Hepatocyte (in vitro differentiated cells): ENCODE measurements at regions not wholly inside any gene's neighbourhood (a gene's known extent, or its start where the extent isn't known, plus 50 kb on each side); places are given as distances from the start of the nearest gene placed in this dataset.

Experiments
- DNase-seq: peaks from one replicate; pipeline ENCODE4 v3.0.0-alpha.2; 2016; ENCODE audit warnings: low spot score
- H2AFZ ChIP-seq: fragments of 200-600 bp; sonication (generic); 2 replicates; pipeline ENCODE4 v1.6.0; 2016; ENCODE audit warnings: antibody characterized with exemption, mild to moderate bottlenecking
- H3K27ac ChIP-seq: fragments of 200-600 bp; sonication (generic); 2 replicates; pipeline ENCODE4 v1.5.1; 2016; ENCODE audit warnings: mild to moderate bottlenecking
- H3K27me3 ChIP-seq: fragments of 200-600 bp; sonication (generic); 2 replicates; pipeline ENCODE4 v1.6.1; 2016
- H3K36me3 ChIP-seq: fragments of 200-600 bp; sonication (generic); replicated peaks from 2 replicates; pipeline ENCODE4 v1.5.1; 2016; ENCODE audit warnings: low read depth; ENCODE audit not compliant: insufficient read depth
- H3K4me1 ChIP-seq: fragments of 200-600 bp; sonication (generic); 2 replicates; pipeline ENCODE4 v1.5.1; 2016; ENCODE audit warnings: mild to moderate bottlenecking, moderate library complexity; ENCODE audit not compliant: insufficient read depth
- H3K4me2 ChIP-seq: fragments of 200-600 bp; sonication (generic); 2 replicates; pipeline ENCODE4 v1.6.0; 2016
- H3K4me3 ChIP-seq: fragments of 200-600 bp; sonication (generic); 2 replicates; pipeline ENCODE4 v1.5.1; 2016; ENCODE audit warnings: mild to moderate bottlenecking
- H3K79me2 ChIP-seq: fragments of 200-600 bp; sonication (generic); 2 replicates; pipeline ENCODE4 v1.6.0; 2017; ENCODE audit warnings: mild to moderate bottlenecking
- H3K9me2 ChIP-seq: fragments of 200-600 bp; sonication (generic); replicated peaks from 2 replicates; pipeline ENCODE4 v1.6.0; 2017; ENCODE audit warnings: mild to moderate bottlenecking; ENCODE audit not compliant: insufficient read depth
- H3K9me3 ChIP-seq: fragments of 200-600 bp; sonication (generic); 2 replicates; pipeline ENCODE4 v1.5.1; 2016; ENCODE audit warnings: low read depth, mild to moderate bottlenecking
- H4K20me1 ChIP-seq: fragments of 200-600 bp; sonication (generic); 2 replicates; pipeline ENCODE4 v1.6.0; 2016; ENCODE audit warnings: mild to moderate bottlenecking; ENCODE audit not compliant: insufficient read depth, poor library complexity, severe bottlenecking
- EZH2 ChIP-seq: fragments of 200-600 bp; sonication (generic); IDR thresholded peaks from 2 replicates; pipeline ENCODE4 v1.6.1; 2016; ENCODE audit warnings: antibody characterized with exemption, mild to moderate bottlenecking, borderline replicate concordance
- EZH2phosphoT487 ChIP-seq: fragments of 200-600 bp; sonication (generic); IDR thresholded peaks from one replicate; pipeline ENCODE4 v1.6.1; 2018; ENCODE audit warnings: antibody characterized with exemption, mild to moderate bottlenecking, low read depth, moderate library complexity; ENCODE audit not compliant: unreplicated experiment, severe bottlenecking
- WGBS: methylation state at CpG from one replicate; pipeline ENCODE4 v1.1.6; 2016; ENCODE audit warnings: low lambda C conversion rate; ENCODE audit errors: missing lambda C conversion rate; 5-methylcytosine and 5-hydroxymethylcytosine counted together
- TF ChIP-seq, protein P1 (sequence below): fragments of 200-600 bp; sonication (generic); IDR thresholded peaks from 2 replicates; pipeline ENCODE4 v1.5.1; 2016; ENCODE audit warnings: antibody characterized with exemption, mild to moderate bottlenecking; ENCODE audit not compliant: poor library complexity

DNA sequence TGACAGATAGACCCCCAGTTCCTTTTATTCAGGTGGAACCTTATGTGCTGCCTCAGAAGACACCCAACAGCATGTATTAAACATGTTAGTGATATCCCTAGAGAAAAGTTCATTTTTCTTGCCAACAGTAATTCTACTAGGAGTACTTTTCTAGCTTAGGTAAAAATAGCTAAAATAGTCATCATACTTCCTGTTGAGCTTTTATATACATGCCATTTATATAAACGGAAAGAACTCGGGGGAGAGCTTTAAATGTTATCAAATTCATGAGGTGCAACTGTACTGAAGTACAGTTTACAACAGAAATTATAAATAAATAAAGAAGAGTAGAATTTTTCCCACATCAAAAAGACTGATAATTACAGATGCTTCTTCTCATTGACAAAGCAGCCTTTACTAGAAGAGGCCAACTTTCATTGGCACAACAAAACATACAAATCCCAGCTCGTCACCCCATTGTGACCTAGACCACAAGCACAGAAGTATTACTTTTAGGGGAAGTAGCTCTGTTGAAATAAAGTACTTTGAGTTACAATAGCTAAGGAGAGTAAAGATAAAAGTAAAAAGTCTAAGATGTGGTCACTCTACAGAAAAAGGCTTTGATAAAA lies 59.1 kb upstream of the POU2AF2 start:
- no peak overlapping the region for H3K4me2 ChIP-seq
- TF ChIP-seq EZH2phosphoT487 (no peak), EZH2 (no peak)
- TF ChIP-seq, protein P1, sequence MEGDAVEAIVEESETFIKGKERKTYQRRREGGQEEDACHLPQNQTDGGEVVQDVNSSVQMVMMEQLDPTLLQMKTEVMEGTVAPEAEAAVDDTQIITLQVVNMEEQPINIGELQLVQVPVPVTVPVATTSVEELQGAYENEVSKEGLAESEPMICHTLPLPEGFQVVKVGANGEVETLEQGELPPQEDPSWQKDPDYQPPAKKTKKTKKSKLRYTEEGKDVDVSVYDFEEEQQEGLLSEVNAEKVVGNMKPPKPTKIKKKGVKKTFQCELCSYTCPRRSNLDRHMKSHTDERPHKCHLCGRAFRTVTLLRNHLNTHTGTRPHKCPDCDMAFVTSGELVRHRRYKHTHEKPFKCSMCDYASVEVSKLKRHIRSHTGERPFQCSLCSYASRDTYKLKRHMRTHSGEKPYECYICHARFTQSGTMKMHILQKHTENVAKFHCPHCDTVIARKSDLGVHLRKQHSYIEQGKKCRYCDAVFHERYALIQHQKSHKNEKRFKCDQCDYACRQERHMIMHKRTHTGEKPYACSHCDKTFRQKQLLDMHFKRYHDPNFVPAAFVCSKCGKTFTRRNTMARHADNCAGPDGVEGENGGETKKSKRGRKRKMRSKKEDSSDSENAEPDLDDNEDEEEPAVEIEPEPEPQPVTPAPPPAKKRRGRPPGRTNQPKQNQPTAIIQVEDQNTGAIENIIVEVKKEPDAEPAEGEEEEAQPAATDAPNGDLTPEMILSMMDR, result no peak
- 64% methylated on average over 3 of the region's 3 CpGs for WGBS
- H2AFZ ChIP-seq, result no peak overlapping the region
- no peak overlapping the region for H3K27ac ChIP-seq
- H3K79me2 ChIP-seq, result no peaks in the 10 kb centered on the region
- H3K36me3 ChIP-seq, result no peaks in the 10 kb centered on the region
- DNase-seq, result no peak
- H3K9me2 ChIP-seq, result no peaks in the 10 kb centered on the region
- no peak overlapping the region for H3K4me3 ChIP-seq
- H3K9me3 ChIP-seq, result no peaks in the 10 kb centered on the region
- no peaks in the 10 kb centered on the region for H3K4me1 ChIP-seq
- H3K27me3 ChIP-seq, result no peaks in the 10 kb centered on the region
- H4K20me1 ChIP-seq, result no peaks in the 10 kb centered on the region

DNA sequence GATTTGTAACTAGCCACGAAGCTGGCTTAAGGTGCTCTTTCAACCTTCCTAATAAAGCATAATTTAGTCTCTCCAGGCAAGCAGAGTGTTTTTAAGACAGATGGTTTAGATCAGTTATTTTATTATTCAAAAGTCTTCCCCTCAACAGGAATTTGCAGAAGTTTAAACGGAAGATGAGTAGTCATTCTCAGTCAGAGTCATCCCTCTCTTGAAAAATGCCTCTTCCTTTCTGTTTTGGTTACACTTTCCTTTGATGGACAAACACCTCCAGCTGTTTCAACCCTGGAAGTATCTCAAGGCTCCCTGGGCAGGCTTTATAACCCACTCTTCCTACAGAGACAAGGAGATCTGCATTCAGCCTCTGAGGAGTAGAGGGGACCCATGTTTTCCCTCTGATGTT lies 60.3 kb upstream of the POU2AF2 start:
- TF ChIP-seq EZH2phosphoT487, result no peak
- TF ChIP-seq, protein P1, result no peak
- TF ChIP-seq EZH2, result no peak
- H3K4me1 ChIP-seq, result no peaks in the 10 kb centered on the region
- no peak overlapping the region for H3K27ac ChIP-seq
- no peak for DNase-seq
- no peaks in the 10 kb centered on the region for H3K36me3 ChIP-seq
- H3K4me2 ChIP-seq, result no peak overlapping the region
- WGBS, result 39% methylated on average over 2 of the region's 2 CpGs
- H3K79me2 ChIP-seq, result no peaks in the 10 kb centered on the region
- no peaks in the 10 kb centered on the region for H3K27me3 ChIP-seq
- no peaks in the 10 kb centered on the region for H3K9me3 ChIP-seq
- H3K9me2 ChIP-seq, result no peaks in the 10 kb centered on the region
- H4K20me1 ChIP-seq, result no peaks in the 10 kb centered on the region
- H2AFZ ChIP-seq, result no peak overlapping the region
- no peak overlapping the region for H3K4me3 ChIP-seq

DNA sequence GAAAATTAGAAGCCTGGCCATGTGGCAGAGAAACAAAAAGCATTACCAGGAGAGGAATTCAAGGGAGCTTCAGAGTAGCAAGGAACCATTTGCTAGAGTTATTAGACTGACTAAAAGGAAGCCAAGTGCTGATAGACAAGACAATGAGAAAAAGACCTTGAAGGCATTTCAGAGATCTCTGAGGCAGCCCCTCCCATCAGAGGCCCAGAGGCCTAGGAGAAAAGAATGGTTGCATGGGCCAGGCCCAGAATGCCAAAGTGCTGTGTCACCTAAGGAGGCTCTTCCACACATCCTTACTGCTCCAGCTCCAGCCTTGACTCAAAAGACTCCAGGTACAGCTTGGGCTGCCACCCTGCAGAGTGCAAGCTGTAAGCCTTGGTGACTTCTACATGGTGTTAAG lies 61.8 kb upstream of the POU2AF2 start:
- Histone ChIP-seq H3K9me2 (no peaks in the 10 kb centered on the region), H3K79me2 (no peaks in the 10 kb centered on the region), H3K4me2 (no peak overlapping the region), H2AFZ (no peak overlapping the region), H3K27me3 (no peaks in the 10 kb centered on the region), H3K4me3 (no peak overlapping the region), H3K27ac (no peak overlapping the region), H3K36me3 (no peaks in the 10 kb centered on the region), H3K9me3 (no peaks in the 10 kb centered on the region), H4K20me1 (no peaks in the 10 kb centered on the region), H3K4me1 (no peaks in the 10 kb centered on the region)
- TF ChIP-seq, protein P1, result no peak
- no peak for TF ChIP-seq EZH2phosphoT487
- TF ChIP-seq EZH2, result no peak
- DNase-seq, result no peak
